ENCODE measurements at regions not wholly inside any gene's neighbourhood (a gene's known extent, or its start where the extent isn't known, plus 50 kb on each side); places are given as distances from the start of the nearest gene placed in this dataset.

DNA sequence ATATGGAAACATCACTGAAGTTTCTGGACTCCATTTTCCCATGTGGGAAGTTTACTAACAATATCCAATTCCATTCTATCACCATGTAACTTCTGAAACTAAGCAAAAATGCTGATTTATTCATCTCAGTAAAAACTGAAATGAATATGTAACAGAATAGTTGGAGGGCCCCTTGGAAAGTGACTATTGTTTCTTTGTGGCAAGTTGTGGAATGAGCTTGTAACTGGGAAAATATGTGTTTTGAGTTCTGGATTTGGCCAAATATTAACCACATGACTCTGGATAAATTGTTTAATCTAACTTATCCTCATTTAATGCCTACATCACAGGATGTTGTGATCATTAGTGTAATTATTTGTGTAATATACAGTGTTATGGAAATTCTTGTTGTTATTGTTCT is 619.3 kb downstream of the TLE4 start:
- no peak overlapping the region for H2AK5ac ChIP-seq (ENCODE audit: low read depth, low read length)
- H3K79me2 ChIP-seq (ENCODE audit: control insufficient read depth in 1 of 2, insufficient read depth in 2 of 2, low read length in 2 of 2): no peaks in the 10 kb centered on the region
- H4K8ac ChIP-seq (ENCODE audit: extremely low read depth, insufficient read depth, low read length): no peak overlapping the region
- no peak overlapping the region for H3K4me2 ChIP-seq (ENCODE audit: insufficient read depth in 1 of 2, low read depth in 2 of 2, low read length in 2 of 2)
- no peak overlapping the region for H4K5ac ChIP-seq (ENCODE audit: insufficient read length, low read depth, low read length)
- H3K4ac ChIP-seq (replicated peaks; ENCODE audit: insufficient read length, low read depth, low read length): no peak overlapping the region
- no peak overlapping the region for H3K18ac ChIP-seq (ENCODE audit: extremely low read depth, low read length)
- no peak overlapping the region for H3K23ac ChIP-seq (ENCODE audit: insufficient read length)
- FAIRE-seq (no peak), DNase-seq (ENCODE audit: low read depth in 1 of 2, low spot score in 2 of 2) (no peak)
- H3K4me1 ChIP-seq (replicated peaks in 1 of 4; ENCODE audit: control insufficient read depth in 3 of 4, insufficient read depth in 4 of 4, low read length in 3 of 4): no peaks in the 10 kb centered on the region
- H3K27me3 ChIP-seq (replicated peaks in 1 of 4; ENCODE audit: control insufficient read depth in 3 of 4, extremely low read depth in 1 of 4, insufficient read depth in 3 of 4, low read length in 3 of 4): no peaks in the 10 kb centered on the region
- H3K79me1 ChIP-seq (ENCODE audit: low read depth, low read length): no peaks in the 10 kb centered on the region
- H2BK12ac ChIP-seq (ENCODE audit: low read depth, low read length): no peak overlapping the region
- no peak overlapping the region for H3K56ac ChIP-seq (replicated peaks; ENCODE audit: insufficient read length, low read depth, low read length)
- H2BK15ac ChIP-seq (ENCODE audit: low read length): no peak overlapping the region
- no peak overlapping the region for H3K14ac ChIP-seq (ENCODE audit: insufficient read length)
- H2BK5ac ChIP-seq (ENCODE audit: low read depth, low read length): no peak overlapping the region
- H2BK20ac ChIP-seq (ENCODE audit: low read length): no peak overlapping the region
- no peaks in the 10 kb centered on the region for H3K9me3 ChIP-seq (ENCODE audit: insufficient read depth in 2 of 2, low read depth in 1 of 2, low read length in 1 of 2)
- H4K20me1 ChIP-seq (replicated peaks in 1 of 2; ENCODE audit: control insufficient read depth in 1 of 2, insufficient read depth in 2 of 2, low read length in 2 of 2): no peaks in the 10 kb centered on the region
- no peak overlapping the region for H2AFZ ChIP-seq (ENCODE audit: low read length)
- no peak overlapping the region for H2BK120ac ChIP-seq (replicated peaks; ENCODE audit: low read depth, low read length)
- ChIA-PET CTCF (ENCODE audit: partially characterized antibody) (no interaction called here), POLR2A (ENCODE audit: partially characterized antibody) (no interaction called here)
- H3K4me3 ChIP-seq (ENCODE audit: extremely low read depth in 1 of 4, insufficient read depth in 2 of 4, low read depth in 3 of 4, low read length in 4 of 4): no peak overlapping the region
- H3K9ac ChIP-seq (replicated peaks in 1 of 4; ENCODE audit: extremely low read depth in 1 of 4, low read depth in 3 of 4, low read length in 3 of 4): no peak overlapping the region
- H3K27ac ChIP-seq (ENCODE audit: low read depth, low read length): no peak overlapping the region
- H3K36me3 ChIP-seq (ENCODE audit: control insufficient read depth in 2 of 4, insufficient read depth in 4 of 4, low read length in 3 of 4): no peaks in the 10 kb centered on the region
- no peaks in the 10 kb centered on the region for H3K23me2 ChIP-seq (ENCODE audit: low read depth, low read length)
- no peak overlapping the region for H4K91ac ChIP-seq (replicated peaks; ENCODE audit: insufficient read length, low read length)
- no peak for TF ChIP-seq MAFK (IDR thresholded peaks at IDR 0.05; ENCODE audit: low read depth, low read length)
- no peak for TF ChIP-seq ZNF274 (IDR thresholded peaks at IDR 0.05; ENCODE audit: borderline replicate concordance, extremely low read depth, low read length)
- no peak for TF ChIP-seq TAF7 (optimal IDR thresholded peaks at IDR 0.05; ENCODE audit: borderline replicate concordance, low read depth, low read length)
- TF ChIP-seq NANOG (IDR thresholded peaks at IDR 0.05; ENCODE audit: insufficient read depth, low read depth, low read length, poor library complexity, severe bottlenecking): no peak
